Mesendoderm (in vitro differentiated cells): ENCODE measurements at regions not wholly inside any gene's neighbourhood (a gene's known extent, or its start where the extent isn't known, plus 50 kb on each side); places are given as distances from the start of the nearest gene placed in this dataset.
"Not testable (repeated sequence)": the region's sequence is repeated elsewhere in the genome, so short reads cannot be mapped to it uniquely, and the experiment has no call there.

Experiments used
- DNase-seq: peaks from one replicate; pipeline ENCODE4 v3.0.0; 2013
- H2AK5ac ChIP-seq: 2 replicates; pipeline ENCODE4 v1.6.1; 2013; ENCODE audit warnings: low read length, inconsistent platforms
- H2BK120ac ChIP-seq: 2 replicates; pipeline ENCODE4 v1.6.1; 2013; ENCODE audit warnings: low read depth, mild to moderate bottlenecking, low read length, moderate library complexity, mixed read lengths
- H2BK15ac ChIP-seq: replicated peaks from 2 replicates; pipeline ENCODE4 v1.6.1; 2013; ENCODE audit warnings: low read depth, mild to moderate bottlenecking, moderate library complexity
- H2BK5ac ChIP-seq: 2 replicates; pipeline ENCODE4 v1.6.1; 2013; ENCODE audit warnings: low read length, inconsistent platforms
- H3K18ac ChIP-seq: 2 replicates; pipeline ENCODE4 v1.6.1; 2013; ENCODE audit warnings: mild to moderate bottlenecking, low read length, mixed read lengths
- H3K23ac ChIP-seq: one replicate; pipeline ENCODE4 v1.6.1; 2013; ENCODE audit warnings: low read length
- H3K27ac ChIP-seq: 2 replicates; pipeline ENCODE4 v1.5.1; 2013; ENCODE audit warnings: low read depth, mild to moderate bottlenecking, inconsistent platforms, low read length, moderate library complexity
- H3K27me3 ChIP-seq: 2 replicates; pipeline ENCODE4 v1.6.1; 2013; ENCODE audit warnings: low read length, control low read depth, mild to moderate bottlenecking, inconsistent platforms; ENCODE audit not compliant: insufficient read depth, poor library complexity
- H3K36me3 ChIP-seq: 2 replicates; pipeline ENCODE4 v1.6.1; 2013; ENCODE audit warnings: low read length, inconsistent platforms; ENCODE audit not compliant: control insufficient read depth, insufficient read depth
- H3K4ac ChIP-seq: one replicate; pipeline ENCODE4 v1.6.1; 2013; ENCODE audit warnings: low read depth, mild to moderate bottlenecking, low read length, moderate library complexity
- H3K4me1 ChIP-seq: 2 replicates; pipeline ENCODE4 v1.6.1; 2013; ENCODE audit warnings: low read depth, low read length, inconsistent platforms; ENCODE audit not compliant: control insufficient read depth
- H3K4me2 ChIP-seq: 2 replicates; pipeline ENCODE4 v1.6.1; 2013; ENCODE audit warnings: low read length
- H3K4me3 ChIP-seq: 2 replicates; pipeline ENCODE4 v1.5.1; 2013; ENCODE audit warnings: mild to moderate bottlenecking, low read length
- H3K56ac ChIP-seq: one replicate; pipeline ENCODE4 v1.6.1; 2013; ENCODE audit warnings: low read length
- H3K79me1 ChIP-seq: 2 replicates; pipeline ENCODE4 v1.6.1; 2013; ENCODE audit warnings: low read length, inconsistent platforms
- H3K79me2 ChIP-seq: 2 replicates; pipeline ENCODE4 v1.6.1; 2013; ENCODE audit warnings: mild to moderate bottlenecking, low read length; ENCODE audit not compliant: control insufficient read depth, insufficient read depth
- H3K9ac ChIP-seq: 2 replicates; pipeline ENCODE4 v1.6.1; 2013; ENCODE audit warnings: low read length, inconsistent platforms
- H4K5ac ChIP-seq: one replicate; pipeline ENCODE4 v1.6.1; 2013; ENCODE audit warnings: low read length
- H4K8ac ChIP-seq: one replicate; pipeline ENCODE4 v1.6.1; 2013; ENCODE audit warnings: low read depth, mild to moderate bottlenecking, control low read depth, low read length, moderate library complexity
- WGBS: extraction: QIAGEN DNeasy Blood & Tissue Kit; methylation state at CpG from one replicate; pipeline ENCODE4 v1.1.7; 2013; ENCODE audit warnings: low lambda C conversion rate, missing lambda C conversion rate; ENCODE audit not compliant: insufficient coverage; ENCODE audit errors: extremely low coverage; 5-methylcytosine and 5-hydroxymethylcytosine counted together

- Histone ChIP-seq H3K79me2 (no peaks in the 10 kb centered on the region), H2BK15ac (no peak overlapping the region), H3K27me3 (no peaks in the 10 kb centered on the region), H3K4me1 (no peaks in the 10 kb centered on the region), H3K56ac (no peak overlapping the region), H3K27ac (no peak overlapping the region), H2AK5ac (no peak overlapping the region), H3K79me1 (no peaks in the 10 kb centered on the region), H3K9ac (no peak overlapping the region), H3K4me2 (no peak overlapping the region), H3K4ac (no peak overlapping the region), H2BK120ac (no peak overlapping the region), H3K36me3 (no peaks in the 10 kb centered on the region), H3K4me3 (no peak overlapping the region), H2BK5ac (no peak overlapping the region), H3K18ac (no peak overlapping the region), H4K8ac (no peak overlapping the region), H4K5ac (no peak overlapping the region), H3K23ac (no peak overlapping the region)
- DNase-seq = no peak
- WGBS = no CpG with 5 or more reads among the region's 5 CpGs
Measured at GRCh38 chr15:69570997-69571396, 118.4 kb downstream of the RPLP1 start.

DNA sequence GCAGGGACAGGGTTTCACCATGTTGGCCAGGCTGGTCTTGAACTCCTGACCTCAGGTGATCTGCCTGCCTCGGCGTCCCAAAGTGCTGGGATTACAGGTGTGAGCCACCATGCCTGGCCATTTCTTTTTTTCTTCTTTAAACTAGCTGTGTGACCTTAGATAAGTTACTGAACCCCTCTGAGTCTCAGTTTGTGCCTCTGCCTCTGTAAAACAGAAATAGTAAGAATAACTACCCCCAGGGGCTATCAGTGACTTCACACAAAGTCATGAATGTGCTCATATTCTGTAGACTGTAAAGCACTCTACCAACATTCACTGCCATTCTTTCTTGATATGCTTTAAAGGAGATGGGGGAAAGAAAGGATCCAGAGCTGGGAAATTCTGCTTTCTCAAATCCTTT, 120.7 kb downstream of the RPLP1 start:
- H2AK5ac ChIP-seq, H3K79me2 ChIP-seq, H2BK5ac ChIP-seq, H3K56ac ChIP-seq, H2BK120ac ChIP-seq, H3K4ac ChIP-seq, H3K79me1 ChIP-seq, H3K18ac ChIP-seq, H4K8ac ChIP-seq, H3K27ac ChIP-seq, H3K36me3 ChIP-seq, H3K4me2 ChIP-seq, H3K4me1 ChIP-seq, H3K23ac ChIP-seq, DNase-seq, H3K4me3 ChIP-seq, H3K27me3 ChIP-seq, H4K5ac ChIP-seq, H3K9ac ChIP-seq, H2BK15ac ChIP-seq: not testable (repeated sequence)
- WGBS = no CpG with 5 or more reads among the region's 2 CpGs

- Histone ChIP-seq H3K27me3 (no peaks in the 10 kb centered on the region), H3K9ac (no peak overlapping the region), H4K5ac (no peak overlapping the region), H3K56ac (no peak overlapping the region), H2BK15ac (no peak overlapping the region), H3K4ac (no peak overlapping the region), H3K36me3 (no peaks in the 10 kb centered on the region), H3K79me2 (no peaks in the 10 kb centered on the region), H2AK5ac (no peak overlapping the region), H3K4me3 (no peak overlapping the region), H3K18ac (no peak overlapping the region), H3K4me2 (no peak overlapping the region), H3K27ac (no peak overlapping the region), H3K79me1 (no peaks in the 10 kb centered on the region), H3K23ac (no peak overlapping the region), H3K4me1 (no peaks in the 10 kb centered on the region), H2BK120ac (no peak overlapping the region), H4K8ac (no peak overlapping the region), H2BK5ac (no peak overlapping the region)
- no CpG with 5 or more reads among the region's 13 CpGs for WGBS
- DNase-seq = no peak
Measured at GRCh38 chr15:69573815-69574475, 121.3 kb downstream of the RPLP1 start.

- H3K18ac ChIP-seq = no peak overlapping the region
- no peak overlapping the region for H3K4me3 ChIP-seq
- H3K36me3 ChIP-seq = no peaks in the 10 kb centered on the region
- no peaks in the 10 kb centered on the region for H3K79me1 ChIP-seq
- H3K4me2 ChIP-seq = no peak overlapping the region
- H3K27ac ChIP-seq = no peak overlapping the region
- DNase-seq = no peak
- H3K4ac ChIP-seq = no peak overlapping the region
- no peak overlapping the region for H4K8ac ChIP-seq
- no peak overlapping the region for H2BK15ac ChIP-seq
- no peak overlapping the region for H4K5ac ChIP-seq
- no peak overlapping the region for H3K9ac ChIP-seq
- no peaks in the 10 kb centered on the region for H3K4me1 ChIP-seq
- H3K27me3 ChIP-seq = no peaks in the 10 kb centered on the region
- H2BK5ac ChIP-seq = no peak overlapping the region
- no CpG with 5 or more reads among the region's 5 CpGs for WGBS
- H3K56ac ChIP-seq = no peak overlapping the region
- H2AK5ac ChIP-seq = no peak overlapping the region
- no peak overlapping the region for H3K23ac ChIP-seq
- H3K79me2 ChIP-seq = no peaks in the 10 kb centered on the region
- no peak overlapping the region for H2BK120ac ChIP-seq
Measured at GRCh38 chr15:69574506-69574905, 121.9 kb downstream of the RPLP1 start.

- Histone ChIP-seq H3K79me2 (no peaks in the 10 kb centered on the region), H3K4me1 (no peaks in the 10 kb centered on the region), H3K9ac (no peak overlapping the region), H3K4me3 (no peak overlapping the region), H3K23ac (no peak overlapping the region), H2BK120ac (no peak overlapping the region), H3K4ac (no peak overlapping the region), H2AK5ac (no peak overlapping the region), H3K27me3 (no peaks in the 10 kb centered on the region), H3K27ac (no peak overlapping the region), H3K4me2 (no peak overlapping the region), H3K36me3 (no peaks in the 10 kb centered on the region), H3K79me1 (no peaks in the 10 kb centered on the region), H4K8ac (no peak overlapping the region), H2BK5ac (no peak overlapping the region), H3K56ac (no peak overlapping the region), H2BK15ac (no peak overlapping the region), H4K5ac (no peak overlapping the region), H3K18ac (no peak overlapping the region)
- no CpG with 5 or more reads among the region's 6 CpGs for WGBS
- no peak for DNase-seq
Measured at GRCh38 chr15:69575387-69575786, 122.8 kb downstream of the RPLP1 start.

DNA sequence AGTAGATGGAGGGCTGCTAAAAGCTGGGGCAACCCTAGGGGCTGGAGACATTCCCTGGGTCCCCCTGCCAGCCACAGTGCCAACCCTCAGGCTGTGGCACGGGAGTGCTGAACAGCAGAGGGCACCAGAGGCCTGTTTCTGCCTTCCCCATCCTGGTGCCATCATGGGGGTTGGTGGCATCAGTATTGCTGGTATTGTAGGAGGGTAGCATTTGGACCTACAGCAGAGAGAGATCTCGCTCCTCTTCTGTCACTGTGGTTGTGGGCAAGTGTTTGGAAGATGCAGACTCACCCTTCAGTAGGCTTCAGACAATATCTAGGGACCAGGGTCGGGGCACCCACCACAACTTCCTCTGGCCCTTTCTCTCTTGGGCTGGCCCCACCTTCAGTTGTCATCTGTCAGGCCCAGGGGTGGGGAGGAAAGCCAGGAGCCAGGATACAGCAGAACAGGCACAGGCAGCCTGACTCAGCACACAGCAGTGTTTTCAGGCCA, 123.5 kb downstream of the RPLP1 start:
- Histone ChIP-seq H2BK120ac (no peak overlapping the region), H3K4me3 (no peak overlapping the region), H3K4ac (no peak overlapping the region), H3K9ac (no peak overlapping the region), H3K79me2 (no peaks in the 10 kb centered on the region), H3K79me1 (no peaks in the 10 kb centered on the region), H3K27me3 (no peaks in the 10 kb centered on the region), H2BK15ac (no peak overlapping the region), H3K27ac (no peak overlapping the region), H3K4me1 (no peaks in the 10 kb centered on the region), H3K4me2 (no peak overlapping the region), H3K23ac (no peak overlapping the region), H3K18ac (no peak overlapping the region), H3K36me3 (no peaks in the 10 kb centered on the region), H3K56ac (no peak overlapping the region), H4K5ac (no peak overlapping the region), H4K8ac (no peak overlapping the region), H2AK5ac (no peak overlapping the region), H2BK5ac (no peak overlapping the region)
- no CpG with 5 or more reads among the region's 3 CpGs for WGBS
- no peak for DNase-seq
